H1 (cell line): ENCODE measurements at regions not wholly inside any gene's neighbourhood (a gene's known extent, or its start where the extent isn't known, plus 50 kb on each side); places are given as distances from the start of the nearest gene placed in this dataset.

ENCODE experiments used
- CTCF ChIA-PET: fragments of 300-600 bp; sonication (Branson Sonifier 250); formaldehyde crosslinking; loops from one replicate; lab custom pipeline; 2021; ENCODE audit not compliant: partially characterized antibody; lab: Charles Lee
- POLR2A ChIA-PET: fragments of 300-600 bp; sonication (Branson Sonifier 250); formaldehyde crosslinking; loops from one replicate; lab custom pipeline; 2021; ENCODE audit warnings: inconsistent platforms; ENCODE audit not compliant: partially characterized antibody; lab: Charles Lee
- DNase-seq, 2 experiments: peaks; one replicate each; pipeline versions ENCODE4 v3.0.0 to v3.0.0-alpha.2; 2010 to 2022; ENCODE audit warnings: low spot score in 2 of 2, low read depth in 1 of 2, mixed read lengths in 1 of 2
- FAIRE-seq: peaks from 2 replicates; lab custom pipeline; 2011; peaks lifted over from hg19 to GRCh38; lab: Jason Lieb, UNC
- H2AFZ ChIP-seq: 2 replicates; pipeline ENCODE4 v1.8.1; 2012; ENCODE audit warnings: low read length, inconsistent platforms
- H2AK5ac ChIP-seq: 2 replicates; pipeline ENCODE4 v1.6.1; 2013; ENCODE audit warnings: low read depth, low read length
- H2BK120ac ChIP-seq: replicated peaks from 2 replicates; pipeline ENCODE3; 2013; ENCODE audit warnings: low read depth, low read length, inconsistent platforms
- H2BK12ac ChIP-seq: 2 replicates; pipeline ENCODE4 v1.6.1; 2013; ENCODE audit warnings: low read depth, low read length
- H2BK15ac ChIP-seq: 2 replicates; pipeline ENCODE4 v1.6.1; 2013; ENCODE audit warnings: low read length
- H2BK20ac ChIP-seq: 2 replicates; pipeline ENCODE4 v1.6.1; 2013; ENCODE audit warnings: low read length
- H2BK5ac ChIP-seq: 2 replicates; pipeline ENCODE4 v1.6.1; 2013; ENCODE audit warnings: low read depth, low read length
- H3K14ac ChIP-seq: 2 replicates; pipeline ENCODE4 v1.6.1; 2013; ENCODE audit warnings: inconsistent platforms; ENCODE audit not compliant: insufficient read length
- H3K18ac ChIP-seq: 2 replicates; pipeline ENCODE4 v1.6.1; 2013; ENCODE audit warnings: low read length; ENCODE audit errors: extremely low read depth
- H3K23ac ChIP-seq: 2 replicates; pipeline ENCODE4 v1.6.1; 2013; ENCODE audit warnings: inconsistent platforms; ENCODE audit not compliant: insufficient read length
- H3K23me2 ChIP-seq: 2 replicates; pipeline ENCODE4 v1.6.1; 2013; ENCODE audit warnings: low read depth, low read length
- H3K27ac ChIP-seq: 2 replicates; pipeline ENCODE4 v1.6.1; 2011; ENCODE audit warnings: low read depth, low read length, inconsistent platforms
- H3K27me3 ChIP-seq, 4 experiments: replicated peaks in 1 of 4; 1 replicate in 1 of 4; 2 replicates in 3 of 4; pipeline versions ENCODE4 v1.6.1 to v1.8.1; 2011 to 2013; ENCODE audit warnings: low read length in 3 of 4, mild to moderate bottlenecking in 3 of 4, inconsistent platforms in 2 of 4, mixed read lengths in 2 of 4, moderate library complexity in 1 of 4; ENCODE audit not compliant: control insufficient read depth in 3 of 4, insufficient read depth in 3 of 4; ENCODE audit errors: extremely low read depth in 1 of 4
- H3K36me3 ChIP-seq, 4 experiments: 2 replicates each; pipeline versions ENCODE4 v1.6.1 to v1.8.1; 2011 to 2013; ENCODE audit warnings: mild to moderate bottlenecking in 4 of 4, low read length in 3 of 4, moderate library complexity in 2 of 4, control low read depth in 1 of 4, inconsistent platforms in 1 of 4; ENCODE audit not compliant: insufficient read depth in 4 of 4, control insufficient read depth in 2 of 4
- H3K4ac ChIP-seq: replicated peaks from 2 replicates; pipeline ENCODE3; 2013; ENCODE audit warnings: low read length, low read depth, mixed read lengths, inconsistent platforms; ENCODE audit not compliant: insufficient read length
- H3K4me1 ChIP-seq, 4 experiments: replicated peaks in 1 of 4; 1 replicate in 1 of 4; 2 replicates in 3 of 4; pipeline versions ENCODE4 v1.6.1 to v1.8.1; 2011 to 2013; ENCODE audit warnings: low read length in 3 of 4, inconsistent platforms in 2 of 4, mixed read lengths in 1 of 4; ENCODE audit not compliant: insufficient read depth in 4 of 4, control insufficient read depth in 3 of 4
- H3K4me2 ChIP-seq, 2 experiments: 2 replicates each; pipeline versions ENCODE4 v1.6.1 to v1.8.1; 2011 to 2013; ENCODE audit warnings: low read depth in 2 of 2, low read length in 2 of 2, control low read depth in 1 of 2, inconsistent platforms in 1 of 2, mild to moderate bottlenecking in 1 of 2; ENCODE audit not compliant: insufficient read depth in 1 of 2
- H3K4me3 ChIP-seq, 4 experiments: fragments of 200-600, 300-600 bp in 1 of 4; sonication (generic), shearing (Covaris generic), sonication (Bioruptor Twin) in 1 of 4; 2 replicates each; pipeline versions ENCODE4 v1.5.1 to v1.8.1; 2011 to 2016; ENCODE audit warnings: low read length in 4 of 4, low read depth in 3 of 4, control low read depth in 2 of 4, inconsistent platforms in 2 of 4, mild to moderate bottlenecking in 2 of 4, mixed read lengths in 1 of 4, moderate library complexity in 1 of 4; ENCODE audit not compliant: insufficient read depth in 2 of 4; ENCODE audit errors: extremely low read depth in 1 of 4
- H3K56ac ChIP-seq: replicated peaks from 2 replicates; pipeline ENCODE3; 2013; ENCODE audit warnings: low read depth, mild to moderate bottlenecking, mixed read lengths, low read length, inconsistent platforms; ENCODE audit not compliant: insufficient read length
- H3K79me1 ChIP-seq: 2 replicates; pipeline ENCODE4 v1.6.1; 2013; ENCODE audit warnings: low read depth, low read length, control low read depth
- H3K79me2 ChIP-seq, 2 experiments: 2 replicates each; pipeline versions ENCODE4 v1.6.1 to v1.8.1; 2012 to 2013; ENCODE audit warnings: low read length in 2 of 2, mild to moderate bottlenecking in 2 of 2, inconsistent platforms in 1 of 2; ENCODE audit not compliant: insufficient read depth in 2 of 2, control insufficient read depth in 1 of 2
- H3K9ac ChIP-seq, 4 experiments: replicated peaks in 1 of 4; 1 replicate in 1 of 4; 2 replicates in 3 of 4; pipeline versions ENCODE4 v1.6.1 to v1.8.1; 2011 to 2013; ENCODE audit warnings: low read depth in 3 of 4, low read length in 3 of 4, control low read depth in 2 of 4, mild to moderate bottlenecking in 2 of 4, moderate library complexity in 2 of 4, inconsistent platforms in 1 of 4; ENCODE audit errors: extremely low read depth in 1 of 4
- H3K9me3 ChIP-seq, 2 experiments: 2 replicates each; pipeline versions ENCODE4 v1.6.1 to v1.8.1; 2012 to 2013; ENCODE audit warnings: mild to moderate bottlenecking in 2 of 2, moderate library complexity in 2 of 2, control low read depth in 1 of 2, inconsistent platforms in 1 of 2, low read depth in 1 of 2, low read length in 1 of 2, mixed read lengths in 1 of 2; ENCODE audit not compliant: insufficient read depth in 2 of 2
- H4K20me1 ChIP-seq, 2 experiments: replicated peaks in 1 of 2; 2 replicates each; pipeline versions ENCODE3 to v1.8.1; 2011 to 2013; ENCODE audit warnings: inconsistent platforms in 2 of 2, low read length in 2 of 2, mild to moderate bottlenecking in 1 of 2; ENCODE audit not compliant: insufficient read depth in 2 of 2, control insufficient read depth in 1 of 2
- H4K5ac ChIP-seq: 2 replicates; pipeline ENCODE4 v1.6.1; 2013; ENCODE audit warnings: low read length, low read depth, mixed read lengths, inconsistent platforms; ENCODE audit not compliant: insufficient read length
- H4K8ac ChIP-seq: 2 replicates; pipeline ENCODE4 v1.8.0; 2013; ENCODE audit warnings: mild to moderate bottlenecking, moderate library complexity, low read length, inconsistent platforms; ENCODE audit not compliant: insufficient read depth; ENCODE audit errors: extremely low read depth
- H4K91ac ChIP-seq: replicated peaks from 2 replicates; pipeline ENCODE3; 2013; ENCODE audit warnings: low read length, mixed read lengths, inconsistent platforms; ENCODE audit not compliant: insufficient read length
- ATF3 ChIP-seq: IDR thresholded peaks from 2 replicates; pipeline ENCODE4 v1.6.1; 2011; ENCODE audit warnings: low read depth, mild to moderate bottlenecking, low read length; ENCODE audit not compliant: insufficient read depth
- CHD2 ChIP-seq: IDR thresholded peaks from 2 replicates; pipeline ENCODE4 v1.6.1; 2012; ENCODE audit warnings: low read length, improper control_type of control experiment
- KDM1A ChIP-seq: fragments of 200-600, 300-600 bp; sonication (generic); IDR thresholded peaks from 2 replicates; pipeline ENCODE4 v1.7.1; 2016; ENCODE audit warnings: mild to moderate bottlenecking, low read length, borderline replicate concordance
- SP2 ChIP-seq: IDR thresholded peaks from 2 replicates; pipeline ENCODE4 v1.6.1; 2012; ENCODE audit warnings: mild to moderate bottlenecking, low read length, inconsistent platforms
- ZNF274 ChIP-seq: IDR thresholded peaks from 2 replicates; pipeline ENCODE4 v1.7.0; 2012; ENCODE audit warnings: low read length, borderline replicate concordance; ENCODE audit errors: extremely low read depth
- WGBS, 2 experiments: shearing (Covaris generic) in 1 of 2; methylation state at CpG; one replicate each; pipeline versions ENCODE4 v1.1.6 to v1.1.7; 2013 to 2015; ENCODE audit warnings: low lambda C conversion rate in 2 of 2, mixed read lengths in 2 of 2, inconsistent platforms in 1 of 2, low coverage in 1 of 2, missing lambda C conversion rate in 1 of 2; ENCODE audit not compliant: insufficient replicate concordance in 2 of 2, insufficient coverage in 1 of 2, insufficient read length in 1 of 2; ENCODE audit errors: extremely low coverage in 1 of 2, missing lambda C conversion rate in 1 of 2; 5-methylcytosine and 5-hydroxymethylcytosine counted together

- H2BK12ac ChIP-seq: no peak overlapping the region
- H2BK5ac ChIP-seq: no peak overlapping the region
- POLR2A ChIA-PET: no interaction called here
- H2BK20ac ChIP-seq: no peak overlapping the region
- no peaks in the 10 kb centered on the region for H3K4me1 ChIP-seq
- H4K20me1 ChIP-seq: no peaks in the 10 kb centered on the region
- no peak overlapping the region for H3K4ac ChIP-seq
- H3K18ac ChIP-seq: no peak overlapping the region
- DNase-seq: no peak
- H3K9me3 ChIP-seq: no peaks in the 10 kb centered on the region
- WGBS, 2 experiments: 91% methylated on average over 2 of the region's 2 CpGs; no CpG with 5 or more reads in 1 of the 2 experiments
- H2BK120ac ChIP-seq: no peak overlapping the region
- no peaks in the 10 kb centered on the region for H3K36me3 ChIP-seq
- H2BK15ac ChIP-seq: no peak overlapping the region
- TF ChIP-seq KDM1A: no peak
- no peak for TF ChIP-seq ZNF274
- no peak for TF ChIP-seq ATF3
- no peak for TF ChIP-seq CHD2
- no peak for TF ChIP-seq SP2
- TF ChIP-seq, all 59 proteins: peak for 0
- Histone ChIP-seq H3K79me1 (no peaks in the 10 kb centered on the region), H3K56ac (no peak overlapping the region), H4K8ac (no peak overlapping the region), H4K91ac (no peak overlapping the region), H3K4me2 (no peak overlapping the region), H3K23ac (no peak overlapping the region), H4K5ac (no peak overlapping the region), H3K27ac (no peak overlapping the region), H2AK5ac (no peak overlapping the region), H3K27me3 (no peaks in the 10 kb centered on the region), H3K4me3 (no peak overlapping the region), H3K79me2 (no peaks in the 10 kb centered on the region), H3K14ac (no peak overlapping the region), H2AFZ (no peak overlapping the region), H3K9ac (no peak overlapping the region), H3K23me2 (no peaks in the 10 kb centered on the region)
- CTCF ChIA-PET: no interaction called here
- FAIRE-seq: no peak
These were observed 345.3 kb downstream of the SLITRK1 start for GRCh38 chr13:83536941-83537340.
